CD14-positive monocyte (primary cell): ENCODE measurements at regions not wholly inside any gene's neighbourhood (a gene's known extent, or its start where the extent isn't known, plus 50 kb on each side); places are given as distances from the start of the nearest gene placed in this dataset.

Experiments used
- DNase-seq, 3 donors: peaks; one replicate each; pipeline ENCODE4 v3.0.0-alpha.2; 2011 to 2022
- H2AFZ ChIP-seq: 2 replicates; pipeline ENCODE4 v1.6.0; 2012; ENCODE audit warnings: mild to moderate bottlenecking, low read depth, low read length, inconsistent platforms; ENCODE audit not compliant: insufficient read depth, poor library complexity, severe bottlenecking
- H3K27ac ChIP-seq, 2 donors: 1 replicate in 1 of 2; 2 replicates in 1 of 2; pipeline ENCODE4 v1.5.1; 2012 to 2013; ENCODE audit warnings: low read length in 2 of 2, control low read depth in 1 of 2, inconsistent platforms in 1 of 2, low read depth in 1 of 2, mild to moderate bottlenecking in 1 of 2
- H3K27me3 ChIP-seq, 2 donors: one replicate each; pipeline versions ENCODE4 v1.6.0 to v1.6.1; 2011 to 2013; ENCODE audit warnings: low read length in 2 of 2; ENCODE audit not compliant: control insufficient read depth in 2 of 2, insufficient read depth in 2 of 2
- H3K36me3 ChIP-seq, 2 donors: replicated peaks in 1 of 2; 1 replicate in 1 of 2; 2 replicates in 1 of 2; pipeline versions ENCODE4 v1.5.1 to v1.6.1; 2012 to 2013; ENCODE audit warnings: low read length in 2 of 2, control low read depth in 1 of 2, inconsistent platforms in 1 of 2, mild to moderate bottlenecking in 1 of 2; ENCODE audit not compliant: insufficient read depth in 2 of 2, control insufficient read depth in 1 of 2
- H3K4me1 ChIP-seq, 2 donors: 1 replicate in 1 of 2; 2 replicates in 1 of 2; pipeline versions ENCODE4 v1.5.1 to v1.6.1; 2012 to 2013; ENCODE audit warnings: low read length in 2 of 2, control low read depth in 1 of 2, inconsistent platforms in 1 of 2, mild to moderate bottlenecking in 1 of 2, moderate library complexity in 1 of 2; ENCODE audit not compliant: insufficient read depth in 2 of 2, control insufficient read depth in 1 of 2
- H3K4me2 ChIP-seq: replicated peaks from 2 replicates; pipeline ENCODE3; 2012; ENCODE audit warnings: low read length, moderate library complexity, mild to moderate bottlenecking; ENCODE audit not compliant: poor library complexity, severe bottlenecking; ENCODE audit errors: extremely low read depth
- H3K4me3 ChIP-seq, 3 experiments: fragments of 200-600 bp in 1 of 3; sonication (generic) in 1 of 3; replicated peaks in 1 of 3; 1 replicate in 2 of 3; 2 replicates in 1 of 3; pipeline ENCODE4 v1.5.1; 2011 to 2013; ENCODE audit warnings: low read length in 3 of 3, mild to moderate bottlenecking in 3 of 3, control low read depth in 2 of 3, low read depth in 2 of 3, inconsistent platforms in 1 of 3, moderate library complexity in 1 of 3
- H3K79me2 ChIP-seq: 2 replicates; pipeline ENCODE4 v1.6.0; 2012; ENCODE audit warnings: mild to moderate bottlenecking, control low read depth, inconsistent platforms, low read length, moderate library complexity; ENCODE audit not compliant: insufficient read depth
- H3K9ac ChIP-seq: 2 replicates; pipeline ENCODE4 v1.6.0; 2017; ENCODE audit warnings: low read length, mild to moderate bottlenecking; ENCODE audit not compliant: insufficient read depth, poor library complexity, severe bottlenecking
- H3K9me3 ChIP-seq, 2 donors: replicated peaks in 1 of 2; 1 replicate in 1 of 2; 2 replicates in 1 of 2; pipeline versions ENCODE4 v1.5.1 to v1.6.1; 2012 to 2013; ENCODE audit warnings: low read length in 2 of 2, control low read depth in 1 of 2; ENCODE audit not compliant: control insufficient read depth in 1 of 2, insufficient read depth in 1 of 2
- H4K20me1 ChIP-seq: 2 replicates; pipeline ENCODE4 v1.6.0; 2012; ENCODE audit warnings: mild to moderate bottlenecking, low read length, control low read depth, moderate library complexity; ENCODE audit not compliant: insufficient read depth
- H3K27ac Mint-ChIP-seq, 7 donors: one replicate each; pipeline ENCODE4 v1.8.0; 2020; ENCODE audit warnings: mild to moderate bottlenecking in 7 of 7, mixed read lengths in 7 of 7, moderate library complexity in 6 of 7, inconsistent platforms in 2 of 7
- H3K27me3 Mint-ChIP-seq, 3 donors: one replicate each; pipeline ENCODE4 v1.8.0; 2021 to 2022; ENCODE audit warnings: low read depth in 3 of 3, mild to moderate bottlenecking in 3 of 3, mixed read lengths in 3 of 3, moderate library complexity in 3 of 3, inconsistent platforms in 1 of 3
- H3K36me3 Mint-ChIP-seq, 2 donors: one replicate each; pipeline ENCODE4 v1.8.0; 2020; ENCODE audit warnings: mixed read lengths in 2 of 2, inconsistent platforms in 1 of 2, mild to moderate bottlenecking in 1 of 2
- H3K4me1 Mint-ChIP-seq: one replicate; pipeline ENCODE4 v1.8.0; 2020; ENCODE audit warnings: mild to moderate bottlenecking, mixed read lengths
- H3K4me3 Mint-ChIP-seq, 2 donors: one replicate each; pipeline ENCODE4 v1.8.0; 2020; ENCODE audit warnings: mild to moderate bottlenecking in 2 of 2, mixed read lengths in 2 of 2, moderate library complexity in 1 of 2
- H3K9me3 Mint-ChIP-seq, 7 donors: one replicate each; pipeline ENCODE4 v1.8.0; 2020 to 2022; ENCODE audit warnings: mixed read lengths in 7 of 7, mild to moderate bottlenecking in 6 of 7, moderate library complexity in 6 of 7, inconsistent platforms in 2 of 7
- CTCF ChIP-seq: fragments of 200-600 bp; IDR thresholded peaks from one replicate; pipeline ENCODE4 v1.8.0; 2022; ENCODE audit warnings: antibody characterized with exemption, mild to moderate bottlenecking
- WGBS: methylation state at CpG from one replicate; pipeline ENCODE4 v1.1.5; 2013; ENCODE audit warnings: missing lambda C conversion rate; ENCODE audit not compliant: insufficient coverage; 5-methylcytosine and 5-hydroxymethylcytosine counted together
- intact Hi-C, 2 donors: fragments of 100-400 bp; cut with micrococcal nuclease; formaldehyde crosslinking; loops; one replicate each; pipeline versions ENCODE4 v1.15.0 to v1.15.1; 2023

GRCh38 chr15:62962101-62962995, 80.2 kb upstream of the TPM1 start:
- H3K9ac ChIP-seq, result no peak overlapping the region
- no peak for DNase-seq
- TF ChIP-seq CTCF, result no peak
- peaks cover 2 to 6% (median 5%) of the 10 kb centered on the region in 3 donors for H3K27me3 Mint-ChIP-seq
- no peaks in the 10 kb centered on the region for H3K36me3 ChIP-seq
- no peak overlapping the region for H3K4me3 ChIP-seq
- H3K9me3 ChIP-seq, result no peaks in the 10 kb centered on the region
- H3K9me3 Mint-ChIP-seq, result peaks cover 0 to 3% (median 0%) of the 10 kb centered on the region in 7 donors
- no peak overlapping the region for H3K27ac ChIP-seq
- H2AFZ ChIP-seq, result no peak overlapping the region
- no peaks in the 10 kb centered on the region for H3K4me1 Mint-ChIP-seq
- H3K4me1 ChIP-seq, result no peaks in the 10 kb centered on the region
- no peaks in the 10 kb centered on the region for H3K27me3 ChIP-seq
- no peak overlapping the region for H3K4me3 Mint-ChIP-seq
- no peak overlapping the region for H3K4me2 ChIP-seq
- intact Hi-C loops, result no loop called here
- H3K79me2 ChIP-seq, result no peaks in the 10 kb centered on the region
- no peak overlapping the region for H3K27ac Mint-ChIP-seq
- 100% methylated on average over 5 of the region's 19 CpGs for WGBS
- H3K36me3 Mint-ChIP-seq, result no peaks in the 10 kb centered on the region
- H4K20me1 ChIP-seq, result no peaks in the 10 kb centered on the region

- H2AFZ ChIP-seq, result no peak overlapping the region
- no peak for TF ChIP-seq CTCF
- Mint-ChIP-seq H3K27me3 (peaks cover 0 to 6% (median 6%) of the 10 kb centered on the region in 3 donors), H3K4me3 (no peak overlapping the region), H3K27ac (no peak overlapping the region), H3K4me1 (no peaks in the 10 kb centered on the region), H3K36me3 (no peaks in the 10 kb centered on the region), H3K9me3 (peaks cover 0 to 2% (median 0%) of the 10 kb centered on the region in 7 donors)
- no peaks in the 10 kb centered on the region for H3K4me1 ChIP-seq
- H3K27ac ChIP-seq, result no peak overlapping the region
- 100% methylated on average over 2 of the region's 5 CpGs for WGBS
- H4K20me1 ChIP-seq, result no peaks in the 10 kb centered on the region
- H3K27me3 ChIP-seq, result no peaks in the 10 kb centered on the region
- no peak for DNase-seq
- no peak overlapping the region for H3K4me2 ChIP-seq
- intact Hi-C loops, result no loop called here
- no peaks in the 10 kb centered on the region for H3K9me3 ChIP-seq
- no peaks in the 10 kb centered on the region for H3K79me2 ChIP-seq
- H3K4me3 ChIP-seq, result no peak overlapping the region
- no peaks in the 10 kb centered on the region for H3K36me3 ChIP-seq
- no peak overlapping the region for H3K9ac ChIP-seq
Measured at GRCh38 chr15:62964251-62964650, 78.3 kb upstream of the TPM1 start.
